ENCODE measurements at regions not wholly inside any gene's neighbourhood (a gene's known extent, or its start where the extent isn't known, plus 50 kb on each side); places are given as distances from the start of the nearest gene placed in this dataset.

DNA sequence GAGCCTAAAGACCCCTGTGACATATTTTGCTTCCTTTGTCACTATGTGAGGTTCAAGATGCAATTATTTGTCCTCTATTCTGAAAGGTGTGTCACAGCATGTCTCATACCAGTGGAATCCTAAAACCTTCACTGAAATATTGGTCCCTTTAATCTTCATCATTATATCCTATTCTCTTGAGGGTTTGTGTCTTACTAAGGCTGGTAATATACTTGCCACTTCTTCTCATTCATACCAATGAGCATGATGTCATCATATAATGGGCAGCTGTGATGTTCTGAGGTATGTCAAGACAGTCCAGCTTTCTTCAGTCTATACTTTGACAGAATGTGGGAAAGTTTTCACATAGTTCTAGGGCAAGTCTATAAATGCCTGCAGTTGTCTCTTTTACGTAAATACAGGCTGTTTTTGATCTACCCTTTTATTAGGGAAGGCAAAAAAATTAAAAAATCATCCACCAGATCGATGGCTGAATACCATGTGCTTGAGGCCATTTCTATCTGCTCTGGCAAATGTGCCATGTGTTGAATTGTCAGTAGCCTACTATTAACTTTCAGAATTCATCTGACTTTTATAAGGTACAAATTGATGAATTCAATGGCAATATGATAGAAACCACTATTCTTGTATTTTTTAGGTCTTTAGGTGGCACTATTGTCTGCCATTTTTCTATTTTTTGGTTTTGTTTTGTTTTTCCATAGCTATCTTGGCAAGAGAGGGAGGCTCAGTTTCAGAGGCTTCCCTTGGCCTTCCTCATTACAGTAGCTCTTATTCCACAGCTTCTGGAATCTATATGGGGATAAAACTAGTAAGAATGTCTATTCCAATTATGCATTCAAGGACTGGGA is 209.0 kb downstream of the PPARGC1A start:
- TF ChIP-seq, protein P1, sequence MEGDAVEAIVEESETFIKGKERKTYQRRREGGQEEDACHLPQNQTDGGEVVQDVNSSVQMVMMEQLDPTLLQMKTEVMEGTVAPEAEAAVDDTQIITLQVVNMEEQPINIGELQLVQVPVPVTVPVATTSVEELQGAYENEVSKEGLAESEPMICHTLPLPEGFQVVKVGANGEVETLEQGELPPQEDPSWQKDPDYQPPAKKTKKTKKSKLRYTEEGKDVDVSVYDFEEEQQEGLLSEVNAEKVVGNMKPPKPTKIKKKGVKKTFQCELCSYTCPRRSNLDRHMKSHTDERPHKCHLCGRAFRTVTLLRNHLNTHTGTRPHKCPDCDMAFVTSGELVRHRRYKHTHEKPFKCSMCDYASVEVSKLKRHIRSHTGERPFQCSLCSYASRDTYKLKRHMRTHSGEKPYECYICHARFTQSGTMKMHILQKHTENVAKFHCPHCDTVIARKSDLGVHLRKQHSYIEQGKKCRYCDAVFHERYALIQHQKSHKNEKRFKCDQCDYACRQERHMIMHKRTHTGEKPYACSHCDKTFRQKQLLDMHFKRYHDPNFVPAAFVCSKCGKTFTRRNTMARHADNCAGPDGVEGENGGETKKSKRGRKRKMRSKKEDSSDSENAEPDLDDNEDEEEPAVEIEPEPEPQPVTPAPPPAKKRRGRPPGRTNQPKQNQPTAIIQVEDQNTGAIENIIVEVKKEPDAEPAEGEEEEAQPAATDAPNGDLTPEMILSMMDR (IDR thresholded peaks at IDR 0.05; ENCODE audit: low read depth, low read length, poor library complexity, severe bottlenecking): no peak
- no peak for TF ChIP-seq EZH2phosphoT487 (IDR thresholded peaks at IDR 0.05; ENCODE audit: borderline replicate concordance, low read length)
- H3F3A ChIP-seq (ENCODE audit: control insufficient read depth, insufficient read depth): no peaks in the 10 kb centered on the region
- no peak overlapping the region for H3K4me3 ChIP-seq (ENCODE audit: low read length)
- no peaks in the 10 kb centered on the region for H3K9me3 ChIP-seq (ENCODE audit: control insufficient read depth, insufficient read depth, low read length)
- no peaks in the 10 kb centered on the region for H3K4me1 ChIP-seq (ENCODE audit: control insufficient read depth, low read length)
- H3K4me2 ChIP-seq (ENCODE audit: low read length): no peak overlapping the region
- no peaks in the 10 kb centered on the region for H3K9me2 ChIP-seq (replicated peaks; ENCODE audit: control insufficient read depth, low read length)
- no peak overlapping the region for H3K27ac ChIP-seq (ENCODE audit: low read depth, low read length)
- H4K20me1 ChIP-seq (ENCODE audit: control insufficient read depth, insufficient read depth, low read depth, low read length): no peaks in the 10 kb centered on the region
- H3K36me3 ChIP-seq (ENCODE audit: control insufficient read depth, low read length): no peaks in the 10 kb centered on the region
- no peaks in the 10 kb centered on the region for H3K79me2 ChIP-seq (ENCODE audit: control insufficient read depth, low read length)
- H3K27me3 ChIP-seq (ENCODE audit: control insufficient read depth, low read length): no peaks in the 10 kb centered on the region

DNA sequence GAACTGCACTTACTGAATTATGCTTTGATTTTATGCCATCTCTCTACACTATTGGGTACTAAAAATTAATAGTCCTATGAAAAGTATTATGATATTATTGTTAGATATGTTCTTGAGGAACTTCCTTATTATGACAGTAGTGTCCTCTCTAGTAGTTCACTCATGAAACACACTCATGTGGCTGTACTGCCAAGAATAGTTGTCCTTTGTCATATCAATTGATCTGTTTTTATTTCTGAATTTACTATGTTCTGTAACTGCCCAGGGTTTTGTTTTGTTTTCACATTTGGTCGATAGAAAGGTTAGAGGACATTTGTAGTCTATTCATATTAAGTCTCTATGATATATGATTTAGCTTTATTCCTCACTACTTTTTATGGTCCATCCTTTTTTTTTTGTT is 215.2 kb downstream of the PPARGC1A start:
- no peak overlapping the region for H3K27ac ChIP-seq (ENCODE audit: low read depth, low read length)
- no peaks in the 10 kb centered on the region for H3K27me3 ChIP-seq (ENCODE audit: control insufficient read depth, low read length)
- no peak overlapping the region for H3K4me2 ChIP-seq (ENCODE audit: low read length)
- no peaks in the 10 kb centered on the region for H4K20me1 ChIP-seq (ENCODE audit: control insufficient read depth, insufficient read depth, low read depth, low read length)
- no peaks in the 10 kb centered on the region for H3K9me3 ChIP-seq (ENCODE audit: control insufficient read depth, insufficient read depth, low read length)
- no peaks in the 10 kb centered on the region for H3K9me2 ChIP-seq (replicated peaks; ENCODE audit: control insufficient read depth, low read length)
- no peak overlapping the region for H3K4me3 ChIP-seq (ENCODE audit: low read length)
- H3K79me2 ChIP-seq (ENCODE audit: control insufficient read depth, low read length): no peaks in the 10 kb centered on the region
- no peaks in the 10 kb centered on the region for H3F3A ChIP-seq (ENCODE audit: control insufficient read depth, insufficient read depth)
- TF ChIP-seq EZH2phosphoT487 (IDR thresholded peaks at IDR 0.05; ENCODE audit: borderline replicate concordance, low read length): no peak
- TF ChIP-seq, protein P1 (IDR thresholded peaks at IDR 0.05; ENCODE audit: low read depth, low read length, poor library complexity, severe bottlenecking): no peak
- no peaks in the 10 kb centered on the region for H3K4me1 ChIP-seq (ENCODE audit: control insufficient read depth, low read length)
- no peaks in the 10 kb centered on the region for H3K36me3 ChIP-seq (ENCODE audit: control insufficient read depth, low read length)

DNA sequence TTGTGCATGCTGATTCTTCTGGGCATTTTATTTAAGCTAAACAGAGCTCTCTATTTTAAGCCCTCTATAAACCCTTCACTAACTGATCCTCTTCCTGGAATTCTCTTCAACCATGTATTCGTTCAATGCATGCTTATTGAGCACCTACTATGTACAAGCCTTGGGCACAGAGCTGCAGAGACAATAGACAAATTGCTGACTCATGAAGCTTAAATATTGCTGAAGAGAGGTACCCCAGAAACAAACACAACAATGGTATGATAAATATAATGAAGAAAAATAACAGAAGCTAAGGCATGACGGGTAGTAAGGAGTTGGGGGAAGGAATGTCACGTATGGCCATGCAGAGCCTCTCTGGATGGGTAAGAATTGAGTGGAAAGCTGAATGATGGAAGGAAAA is 222.2 kb downstream of the PPARGC1A start:
- TF ChIP-seq, protein P1 (IDR thresholded peaks at IDR 0.05; ENCODE audit: low read depth, low read length, poor library complexity, severe bottlenecking): no peak
- TF ChIP-seq EZH2phosphoT487 (IDR thresholded peaks at IDR 0.05; ENCODE audit: borderline replicate concordance, low read length): no peak
- H3K27ac ChIP-seq (ENCODE audit: low read depth, low read length): no peak overlapping the region
- H3K9me3 ChIP-seq (ENCODE audit: control insufficient read depth, insufficient read depth, low read length): no peaks in the 10 kb centered on the region
- no peaks in the 10 kb centered on the region for H3K27me3 ChIP-seq (ENCODE audit: control insufficient read depth, low read length)
- no peak overlapping the region for H3K4me3 ChIP-seq (ENCODE audit: low read length)
- H3K9me2 ChIP-seq (replicated peaks; ENCODE audit: control insufficient read depth, low read length): no peaks in the 10 kb centered on the region
- no peaks in the 10 kb centered on the region for H3K4me1 ChIP-seq (ENCODE audit: control insufficient read depth, low read length)
- no peaks in the 10 kb centered on the region for H3F3A ChIP-seq (ENCODE audit: control insufficient read depth, insufficient read depth)
- no peaks in the 10 kb centered on the region for H3K79me2 ChIP-seq (ENCODE audit: control insufficient read depth, low read length)
- no peaks in the 10 kb centered on the region for H4K20me1 ChIP-seq (ENCODE audit: control insufficient read depth, insufficient read depth, low read depth, low read length)
- no peaks in the 10 kb centered on the region for H3K36me3 ChIP-seq (ENCODE audit: control insufficient read depth, low read length)
- no peak overlapping the region for H3K4me2 ChIP-seq (ENCODE audit: low read length)
